HepG2 (cell line): ENCODE measurements at regions not wholly inside any gene's neighbourhood (a gene's known extent, or its start where the extent isn't known, plus 50 kb on each side); places are given as distances from the start of the nearest gene placed in this dataset.

Source experiments
- ATAC-seq: fragments of 200-7000 bp; cut with Tn5 transposase; 3 replicates; pipeline ENCODE4 v1.9.1; 2020; ENCODE audit warnings: mild to moderate bottlenecking, moderate library complexity
- BruUV-seq: library from RNA; stranded (reverse); fragments of 400-500 nt; replicated peaks from 2 replicates; lab custom pipeline; 2021; lab: Mats Ljungman, UMichigan
- CTCF ChIA-PET: fragments of 300-600 bp; formaldehyde crosslinking; extraction: SDS; loops from one replicate; lab custom pipeline; 2021; ENCODE audit warnings: low total read pairs, inconsistent platforms, low intra/inter-chr PET ratio; lab: Yijun Ruan, JAX
- POLR2A ChIA-PET: fragments of 350-600 bp; sonication (Branson Sonifier 250); formaldehyde crosslinking; loops from one replicate; lab custom pipeline; 2020; ENCODE audit warnings: antibody characterized with exemption, inconsistent platforms; lab: Yijun Ruan, JAX
- DNase-seq: peaks from one replicate; pipeline ENCODE4 v3.0.0-alpha.2; 2015; ENCODE audit warnings: low spot score
- FAIRE-seq: peaks from 3 replicates; lab custom pipeline; 2011; peaks lifted over from hg19 to GRCh38; lab: Jason Lieb, UNC
- H2AFZ ChIP-seq: one replicate; pipeline ENCODE4 v1.6.1; 2011; ENCODE audit warnings: low read length, inconsistent platforms
- H3K27ac ChIP-seq: fragments of 300-600 bp; 3 replicates; pipeline ENCODE4 v1.8.0; 2011; ENCODE audit warnings: mixed run types, mild to moderate bottlenecking, mixed read lengths, low read length, inconsistent platforms; ENCODE audit not compliant: insufficient read depth; ENCODE audit errors: extremely low read length
- H3K27me3 ChIP-seq, 2 experiments: fragments of 200-600 bp in 1 of 2; 2 replicates in 1 of 2; 3 replicates in 1 of 2; pipeline versions ENCODE4 v1.6.0 to v1.8.0; 2011; ENCODE audit warnings: low read length in 2 of 2, mild to moderate bottlenecking in 2 of 2, moderate library complexity in 2 of 2, inconsistent platforms in 1 of 2; ENCODE audit not compliant: insufficient read depth in 2 of 2, control insufficient read depth in 1 of 2
- H3K36me3 ChIP-seq, 2 experiments: fragments of 200-600 bp in 1 of 2; replicated peaks in 1 of 2; 2 replicates in 1 of 2; 3 replicates in 1 of 2; pipeline versions ENCODE4 v1.5.1 to v1.8.0; 2011; ENCODE audit warnings: low read length in 2 of 2, inconsistent platforms in 1 of 2; ENCODE audit not compliant: insufficient read depth in 2 of 2, control insufficient read depth in 1 of 2
- H3K4me1 ChIP-seq: 2 replicates; pipeline ENCODE4 v1.5.1; 2012; ENCODE audit warnings: low read length, inconsistent platforms; ENCODE audit not compliant: insufficient read depth
- H3K4me2 ChIP-seq: 2 replicates; pipeline ENCODE4 v1.6.0; 2011; ENCODE audit warnings: low read depth, low read length, inconsistent platforms
- H3K4me3 ChIP-seq, 3 experiments: fragments of 200-600 bp in 1 of 3; sonication (generic), shearing (Covaris generic) in 1 of 3; replicated peaks in 1 of 3; 2 replicates each; pipeline ENCODE4 v1.5.1; 2011 to 2016; ENCODE audit warnings: low read length in 3 of 3, inconsistent platforms in 2 of 3, low read depth in 2 of 3, mild to moderate bottlenecking in 2 of 3, control low read depth in 1 of 3, mixed read lengths in 1 of 3; ENCODE audit not compliant: insufficient read depth in 1 of 3
- H3K79me2 ChIP-seq: one replicate; pipeline ENCODE4 v1.6.1; 2011; ENCODE audit warnings: low read length, inconsistent platforms; ENCODE audit not compliant: insufficient read depth
- H3K9ac ChIP-seq: 2 replicates; pipeline ENCODE4 v1.6.0; 2011; ENCODE audit warnings: mild to moderate bottlenecking, low read depth, low read length, inconsistent platforms; ENCODE audit not compliant: insufficient read depth
- H3K9me3 ChIP-seq: 2 replicates; pipeline ENCODE4 v1.5.1; 2012; ENCODE audit warnings: mild to moderate bottlenecking, low read length
- H4K20me1 ChIP-seq: 2 replicates; pipeline ENCODE4 v1.6.0; 2011; ENCODE audit warnings: inconsistent platforms, mild to moderate bottlenecking, low read length, moderate library complexity; ENCODE audit not compliant: insufficient read depth
- ATF1 ChIP-seq: IDR thresholded peaks from 2 replicates; pipeline ENCODE4 v1.6.1; 2016; ENCODE audit warnings: mild to moderate bottlenecking, control low read depth
- ATF2 ChIP-seq: sonication (generic); formaldehyde crosslinking; IDR thresholded peaks from 2 replicates; pipeline ENCODE4 v1.4.0; 2020; ENCODE audit warnings: missing genetic modification reagents
- CHD4 ChIP-seq: fragments of 200-600 bp; sonication (generic); IDR thresholded peaks from 2 replicates; pipeline ENCODE4 v1.7.0; 2017; ENCODE audit warnings: mild to moderate bottlenecking, low read length, borderline replicate concordance
- ELF1 ChIP-seq: sonication (generic); formaldehyde crosslinking; IDR thresholded peaks from 2 replicates; pipeline ENCODE4 v1.4.0; 2020; ENCODE audit warnings: missing genetic modification reagents
- HNRNPH1 ChIP-seq: fragments of 200-400 bp; formaldehyde crosslinking; optimal IDR thresholded peaks from 2 replicates; pipeline ENCODE3; 2017; ENCODE audit warnings: mild to moderate bottlenecking, low read depth, low read length
- HNRNPLL ChIP-seq: fragments of 200-400 bp; formaldehyde crosslinking; IDR thresholded peaks from 2 replicates; pipeline ENCODE4 v1.6.1; 2017; ENCODE audit warnings: mild to moderate bottlenecking, low read depth, low read length; ENCODE audit not compliant: poor library complexity, severe bottlenecking
- PAX8 ChIP-seq: sonication (generic); formaldehyde crosslinking; IDR thresholded peaks from 2 replicates; pipeline ENCODE4 v1.8.0; 2022; ENCODE audit warnings: mild to moderate bottlenecking, missing genetic modification reagents, borderline replicate concordance
- PRDM15 ChIP-seq: sonication (generic); formaldehyde crosslinking; IDR thresholded peaks from 2 replicates; pipeline ENCODE4 v1.4.0; 2020; ENCODE audit warnings: missing genetic modification reagents
- RAD21 ChIP-seq: fragments of 450-650 bp; formaldehyde crosslinking; IDR thresholded peaks from 2 replicates; pipeline ENCODE4 v1.5.0; 2020; ENCODE audit warnings: mild to moderate bottlenecking
- ZFP82 ChIP-seq: sonication (generic); formaldehyde crosslinking; IDR thresholded peaks from 2 replicates; pipeline ENCODE4 v1.5.1; 2020; ENCODE audit warnings: mild to moderate bottlenecking, missing genetic modification reagents, borderline replicate concordance
- WGBS: methylation state at CpG from one replicate; pipeline ENCODE4 v1.1.6; 2017; ENCODE audit warnings: low lambda C conversion rate; 5-methylcytosine and 5-hydroxymethylcytosine counted together
- in situ Hi-C: cut with HindIII; loops from 2 replicates; pipeline ENCODE4 v1.10.0; 2017; ENCODE audit warnings: low pct_unique_long_range_greater_than_20kb; ENCODE audit not compliant: extremely low pct_ligation_motif_present
- intact Hi-C: fragments of 100-400 bp; cut with micrococcal nuclease; formaldehyde crosslinking; loops from one replicate; pipeline ENCODE4 v1.10.0; 2022; ENCODE audit not compliant: unreplicated experiment
- TF ChIP-seq, protein P1 (sequence below): IDR thresholded peaks from 2 replicates; pipeline ENCODE4 v1.6.1; 2016; ENCODE audit warnings: mild to moderate bottlenecking

DNA sequence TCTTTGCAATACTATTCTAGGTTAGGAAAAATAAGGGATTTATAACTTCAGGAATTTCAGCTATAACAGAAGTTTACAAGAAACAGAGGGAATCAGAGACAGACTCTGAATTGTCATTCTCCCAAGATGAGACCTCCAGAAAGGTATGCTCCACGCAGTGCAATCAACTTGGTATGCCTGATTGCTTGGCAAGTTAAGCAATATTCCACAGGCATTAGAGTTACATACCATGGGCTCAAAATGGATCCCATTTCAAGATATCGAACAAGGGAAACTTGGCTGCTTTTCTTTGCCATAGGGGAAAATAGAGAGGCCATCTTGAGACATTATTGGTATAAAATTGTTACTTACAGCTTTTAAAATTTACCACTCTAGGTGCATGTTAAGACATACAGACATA is 615.6 kb upstream of the SOX9 start:
- in situ Hi-C loops (no loop called here), intact Hi-C loops (no loop called here)
- ChIA-PET CTCF (no interaction called here), POLR2A (no interaction called here)
- H3K36me3 ChIP-seq = no peaks in the 10 kb centered on the region
- H3K9ac ChIP-seq = no peak overlapping the region
- WGBS = 0% methylated on average over 2 of the region's 2 CpGs
- no TSS peak for BruUV-seq
- H2AFZ ChIP-seq = no peak overlapping the region
- DNase-seq = no peak
- no peak overlapping the region for H3K4me3 ChIP-seq
- no peaks in the 10 kb centered on the region for H4K20me1 ChIP-seq
- no peaks in the 10 kb centered on the region for H3K79me2 ChIP-seq
- TF ChIP-seq RAD21 (CRISPR knock-in tag) (no peak), ZFP82 (no peak), HNRNPH1 (no peak), CHD4 (no peak), ATF2 (CRISPR knock-in tag) (no peak), ATF1 (CRISPR knock-in tag) (no peak), PAX8 (CRISPR knock-in tag) (no peak), ELF1 (CRISPR knock-in tag) (no peak), PRDM15 (CRISPR knock-in tag) (no peak), HNRNPLL (no peak)
- TF ChIP-seq, protein P1, sequence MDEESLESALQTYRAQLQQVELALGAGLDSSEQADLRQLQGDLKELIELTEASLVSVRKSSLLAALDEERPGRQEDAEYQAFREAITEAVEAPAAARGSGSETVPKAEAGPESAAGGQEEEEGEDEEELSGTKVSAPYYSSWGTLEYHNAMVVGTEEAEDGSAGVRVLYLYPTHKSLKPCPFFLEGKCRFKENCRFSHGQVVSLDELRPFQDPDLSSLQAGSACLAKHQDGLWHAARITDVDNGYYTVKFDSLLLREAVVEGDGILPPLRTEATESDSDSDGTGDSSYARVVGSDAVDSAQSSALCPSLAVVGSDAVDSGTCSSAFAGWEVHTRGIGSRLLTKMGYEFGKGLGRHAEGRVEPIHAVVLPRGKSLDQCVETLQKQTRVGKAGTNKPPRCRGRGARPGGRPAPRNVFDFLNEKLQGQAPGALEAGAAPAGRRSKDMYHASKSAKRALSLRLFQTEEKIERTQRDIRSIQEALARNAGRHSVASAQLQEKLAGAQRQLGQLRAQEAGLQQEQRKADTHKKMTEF = no peak
- H3K27me3 ChIP-seq = no peaks in the 10 kb centered on the region
- no peak for ATAC-seq
- FAIRE-seq = no peak
- H3K27ac ChIP-seq = no peak overlapping the region
- no peaks in the 10 kb centered on the region for H3K4me1 ChIP-seq
- no peaks in the 10 kb centered on the region for H3K9me3 ChIP-seq
- H3K4me2 ChIP-seq = no peak overlapping the region
